Upper lobe of left lung (tissue), 6 donors: ENCODE measurements at regions not wholly inside any gene's neighbourhood (a gene's known extent, or its start where the extent isn't known, plus 50 kb on each side); places are given as distances from the start of the nearest gene placed in this dataset.

Experiments used
- ATAC-seq, 2 donors: fragments of 200-7000 bp; cut with Tn5 transposase; one replicate each; pipeline ENCODE4 v1.9.1; 2022; ENCODE audit warnings: mild to moderate bottlenecking in 2 of 2, moderate library complexity in 2 of 2; ENCODE audit not compliant: low FRiP score in 2 of 2
- DNase-seq, 2 donors: peaks; one replicate each; pipeline ENCODE4 v3.0.0-alpha.2; 2019 to 2020
- H3K27ac ChIP-seq, 4 donors: fragments of 200-600 bp; sonication (generic); one replicate each; pipeline ENCODE4 v1.5.1; 2016 to 2019
- H3K27me3 ChIP-seq, 4 donors: fragments of 200-600 bp; sonication (generic); one replicate each; pipeline ENCODE4 v1.5.1; 2017 to 2019
- H3K36me3 ChIP-seq, 4 donors: fragments of 200-600 bp; sonication (generic); one replicate each; pipeline ENCODE4 v1.5.1; 2016 to 2019
- H3K4me1 ChIP-seq, 4 donors: fragments of 200-600 bp; sonication (generic); one replicate each; pipeline ENCODE4 v1.5.1; 2018 to 2019
- H3K4me3 ChIP-seq, 4 donors: fragments of 200-600 bp; sonication (generic); one replicate each; pipeline ENCODE4 v1.5.1; 2017 to 2019; ENCODE audit warnings: mild to moderate bottlenecking in 2 of 4, moderate library complexity in 1 of 4
- H3K9me3 ChIP-seq, 4 donors: fragments of 200-600 bp; sonication (generic); one replicate each; pipeline ENCODE4 v1.5.1; 2018 to 2019
- CTCF ChIP-seq, 6 experiments: fragments of 450-650 bp in 4 of 6; fragments of 200-600 bp in 2 of 6; sonication (generic) in 2 of 6; IDR thresholded peaks; one replicate each; pipeline ENCODE4 v1.5.1; 2016 to 2019; ENCODE audit warnings: antibody characterized with exemption in 6 of 6
- EP300 ChIP-seq, 4 donors: sonication (generic); formaldehyde crosslinking; IDR thresholded peaks; one replicate each; pipeline ENCODE4 v1.5.1; 2017; ENCODE audit warnings: antibody characterized with exemption in 4 of 4, control low read depth in 2 of 4
- POLR2A ChIP-seq, 4 donors: fragments of 450-650 bp; IDR thresholded peaks; one replicate each; pipeline ENCODE4 v1.5.1; 2016 to 2017; ENCODE audit warnings: antibody characterized with exemption in 4 of 4, mild to moderate bottlenecking in 2 of 4
- POLR2AphosphoS5 ChIP-seq, 2 donors: sonication (generic); formaldehyde crosslinking; IDR thresholded peaks; one replicate each; pipeline ENCODE4 v1.5.1; 2017; ENCODE audit warnings: antibody characterized with exemption in 2 of 2
- WGBS, 2 donors: methylation state at CpG; one replicate each; pipeline ENCODE4 v1.1.5; 2017 to 2018; 5-methylcytosine and 5-hydroxymethylcytosine counted together
- donor health status: DM: no; HTN: no; CAD: no; lungs with moderate emphysema.
- donor health status: DM: no; HTN: yes; CAD: no; lungs with severe emphysema.

- TF ChIP-seq CTCF (IDR thresholded peaks at IDR 0.05) (no peak), POLR2AphosphoS5 (IDR thresholded peaks at IDR 0.05) (no peak), POLR2A (IDR thresholded peaks at IDR 0.05) (no peak), EP300 (IDR thresholded peaks at IDR 0.05) (no peak)
- H3K4me1 ChIP-seq = no peaks in the 10 kb centered on the region
- no peaks in the 10 kb centered on the region for H3K9me3 ChIP-seq
- H3K27ac ChIP-seq = no peak overlapping the region
- H3K36me3 ChIP-seq = no peaks in the 10 kb centered on the region
- H3K4me3 ChIP-seq = no peak overlapping the region
- 45 to 76% methylated on average over 3 of the region's 3 CpGs for WGBS, 2 donors
- H3K27me3 ChIP-seq = no peaks in the 10 kb centered on the region
- no peak for DNase-seq
- ATAC-seq = no peak
Observed at GRCh38 chr10:105793071-105793470, 1152.0 kb downstream of the SORCS3 start.

GRCh38 chr10:105785721-105786120 lies 1144.6 kb downstream of the SORCS3 start:
- H3K4me3 ChIP-seq = no peak overlapping the region
- DNase-seq = no peak
- ATAC-seq = no peak
- no peaks in the 10 kb centered on the region for H3K4me1 ChIP-seq
- no peaks in the 10 kb centered on the region for H3K36me3 ChIP-seq
- no peak overlapping the region for H3K27ac ChIP-seq
- 53 to 70% methylated on average over 3 of the region's 3 CpGs for WGBS, 2 donors
- no peaks in the 10 kb centered on the region for H3K27me3 ChIP-seq
- H3K9me3 ChIP-seq = no peaks in the 10 kb centered on the region
- no peak for TF ChIP-seq POLR2AphosphoS5 (IDR thresholded peaks at IDR 0.05)

GRCh38 chr10:105783936-105784483 lies 1142.9 kb downstream of the SORCS3 start:
- DNase-seq = no peak
- ATAC-seq = no peak
- Histone ChIP-seq H3K27me3 (no peaks in the 10 kb centered on the region), H3K9me3 (no peaks in the 10 kb centered on the region), H3K36me3 (no peaks in the 10 kb centered on the region), H3K4me1 (no peaks in the 10 kb centered on the region), H3K27ac (no peak overlapping the region), H3K4me3 (no peak overlapping the region)
- TF ChIP-seq EP300 (IDR thresholded peaks at IDR 0.05) (no peak), CTCF (IDR thresholded peaks at IDR 0.05) (no peak), POLR2AphosphoS5 (IDR thresholded peaks at IDR 0.05) (no peak), POLR2A (IDR thresholded peaks at IDR 0.05) (no peak)
- 64 to 67% methylated on average over 7 of the region's 7 CpGs for WGBS, 2 donors

GRCh38 chr10:105774881-105775280 lies 1133.8 kb downstream of the SORCS3 start:
- Histone ChIP-seq H3K36me3 (no peaks in the 10 kb centered on the region), H3K4me3 (no peak overlapping the region), H3K27me3 (no peaks in the 10 kb centered on the region), H3K9me3 (no peaks in the 10 kb centered on the region), H3K4me1 (no peaks in the 10 kb centered on the region), H3K27ac (no peak overlapping the region)
- 46% methylated on average over 1 of the region's 1 CpG for WGBS, 2 donors
- TF ChIP-seq CTCF (IDR thresholded peaks at IDR 0.05) (no peak), POLR2A (IDR thresholded peaks at IDR 0.05) (no peak), POLR2AphosphoS5 (IDR thresholded peaks at IDR 0.05) (no peak), EP300 (IDR thresholded peaks at IDR 0.05) (no peak)
- ATAC-seq (no peak), DNase-seq (no peak)

- Histone ChIP-seq H3K4me3 (no peak overlapping the region), H3K36me3 (no peaks in the 10 kb centered on the region), H3K27ac (no peak overlapping the region), H3K9me3 (no peaks in the 10 kb centered on the region), H3K4me1 (no peaks in the 10 kb centered on the region), H3K27me3 (no peaks in the 10 kb centered on the region)
- no peak for DNase-seq
- TF ChIP-seq EP300 (IDR thresholded peaks at IDR 0.05) = no peak
- no peak for TF ChIP-seq CTCF (IDR thresholded peaks at IDR 0.05)
- TF ChIP-seq POLR2A (IDR thresholded peaks at IDR 0.05) = no peak
- no peak for TF ChIP-seq POLR2AphosphoS5 (IDR thresholded peaks at IDR 0.05)
- WGBS, 2 donors = 30% methylated on average over 2 of the region's 2 CpGs
- no peak for ATAC-seq
Observed at GRCh38 chr10:105774351-105774750, 1133.3 kb downstream of the SORCS3 start.
